IPS-NIHi7 (cell line): ENCODE measurements at regions not wholly inside any gene's neighbourhood (a gene's known extent, or its start where the extent isn't known, plus 50 kb on each side); places are given as distances from the start of the nearest gene placed in this dataset.
"Not testable (repeated sequence)": the region's sequence is repeated elsewhere in the genome, so short reads cannot be mapped to it uniquely, and the experiment has no call there.

Experiments
- DNase-seq: peaks from one replicate; pipeline ENCODE4 v3.0.0; 2012; ENCODE audit warnings: mixed read lengths; ENCODE audit errors: extremely low spot score

DNA sequence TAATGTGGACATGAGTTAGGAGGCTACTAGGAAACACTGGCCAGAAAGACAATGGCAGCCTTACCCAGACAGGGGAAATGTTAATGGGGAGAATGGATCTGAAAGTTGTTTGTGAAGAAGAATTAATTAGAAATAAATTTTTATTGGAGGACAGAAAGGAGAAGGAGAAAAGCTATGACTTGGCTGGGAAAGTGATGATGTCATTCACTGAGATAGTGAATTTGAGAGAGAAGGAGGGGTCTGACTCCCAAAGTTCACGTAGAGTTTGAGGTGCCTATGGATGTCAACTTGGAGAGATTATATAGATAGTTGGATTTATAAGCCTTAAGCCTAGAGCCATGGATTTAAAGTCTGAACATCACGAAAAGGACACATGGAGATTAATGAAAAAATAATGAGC, 144.6 kb upstream of the ZNF521 start:
- no peak for DNase-seq

DNA sequence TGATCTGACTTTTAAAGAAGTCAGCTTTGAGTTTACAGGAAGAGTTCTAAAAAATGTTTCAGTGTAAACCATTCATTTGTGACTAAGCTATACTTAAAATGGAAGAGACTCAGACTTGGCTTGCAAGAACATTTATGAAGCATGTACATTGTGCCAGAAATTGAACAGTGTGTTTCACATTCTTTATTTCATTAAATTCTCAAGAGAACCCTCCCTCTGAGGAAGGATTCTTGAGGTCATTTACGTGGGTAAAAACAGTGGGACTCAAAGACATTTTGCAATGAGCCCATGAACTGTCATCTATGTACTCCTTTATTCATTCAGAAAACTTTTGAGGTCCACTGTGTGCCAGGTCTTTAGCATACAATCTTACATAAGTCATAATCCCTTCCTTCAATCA, 143.6 kb upstream of the ZNF521 start:
- no peak for DNase-seq

DNA sequence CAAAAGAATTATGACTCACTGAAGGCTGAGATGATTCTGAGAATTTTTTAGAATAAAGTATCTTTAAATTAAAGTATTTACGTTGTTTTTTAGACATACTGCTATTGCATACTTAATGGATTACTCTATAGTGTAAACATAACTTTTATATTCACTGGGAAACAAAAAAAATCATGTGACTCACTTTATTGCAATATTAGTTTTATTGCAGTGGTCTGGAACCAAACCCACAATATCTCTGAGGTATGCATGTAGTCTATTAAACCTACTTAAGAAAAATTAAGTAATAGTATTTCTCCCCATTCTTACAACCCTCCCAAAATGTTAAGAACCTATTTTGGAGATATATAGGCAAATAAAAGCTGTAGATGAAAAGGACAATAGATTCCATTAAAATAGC, 142.9 kb upstream of the ZNF521 start:
- DNase-seq: no peak

- DNase-seq: no peak
These were observed 141.4 kb upstream of the ZNF521 start for GRCh38 chr18:25493401-25493800.

DNA sequence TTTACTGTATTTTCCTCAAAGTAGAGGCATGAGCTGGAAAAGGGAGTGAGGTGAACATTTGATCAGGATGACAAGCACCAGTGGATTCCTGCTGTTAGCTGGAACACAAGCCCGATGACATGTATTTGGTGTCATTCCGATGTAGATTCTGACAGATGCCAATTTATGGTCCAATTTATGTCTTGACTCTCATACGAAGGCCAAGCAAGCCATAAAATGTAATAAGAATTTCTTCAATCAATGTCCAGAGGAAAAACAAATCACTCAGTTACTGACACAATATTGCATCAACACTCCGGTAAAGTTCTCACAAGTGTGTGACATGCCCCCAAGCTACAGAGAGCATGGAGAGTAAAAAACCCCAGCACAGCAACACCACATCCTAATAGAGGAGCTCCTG, 138.3 kb upstream of the ZNF521 start:
- DNase-seq: no peak

- no peak for DNase-seq
These were observed 121.0 kb upstream of the ZNF521 start for GRCh38 chr18:25473008-25473407.

- DNase-seq: not testable (repeated sequence)
These were observed 119.0 kb upstream of the ZNF521 start for GRCh38 chr18:25470756-25471524.

DNA sequence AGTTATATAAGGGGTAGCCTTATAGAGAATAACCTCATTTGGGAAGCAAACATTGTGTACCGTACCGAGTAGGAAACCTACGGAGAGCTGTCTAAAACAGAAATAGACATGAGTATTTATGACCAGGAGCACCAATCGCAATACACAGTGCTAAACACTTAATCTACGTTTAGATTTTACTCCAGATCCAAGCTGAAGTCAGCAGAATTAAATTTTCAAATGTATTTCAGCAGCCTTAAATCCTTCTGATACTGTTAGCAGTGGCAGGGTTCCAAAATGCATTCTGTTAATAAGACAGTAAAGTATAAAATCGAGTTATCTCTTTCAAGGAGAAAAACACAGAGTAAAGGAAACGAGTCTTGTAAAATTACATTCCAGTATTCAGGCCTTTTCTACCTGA, 118.1 kb upstream of the ZNF521 start:
- no peak for DNase-seq

- DNase-seq: no peak
These were observed 117.5 kb upstream of the ZNF521 start for GRCh38 chr18:25469489-25469888.

DNA sequence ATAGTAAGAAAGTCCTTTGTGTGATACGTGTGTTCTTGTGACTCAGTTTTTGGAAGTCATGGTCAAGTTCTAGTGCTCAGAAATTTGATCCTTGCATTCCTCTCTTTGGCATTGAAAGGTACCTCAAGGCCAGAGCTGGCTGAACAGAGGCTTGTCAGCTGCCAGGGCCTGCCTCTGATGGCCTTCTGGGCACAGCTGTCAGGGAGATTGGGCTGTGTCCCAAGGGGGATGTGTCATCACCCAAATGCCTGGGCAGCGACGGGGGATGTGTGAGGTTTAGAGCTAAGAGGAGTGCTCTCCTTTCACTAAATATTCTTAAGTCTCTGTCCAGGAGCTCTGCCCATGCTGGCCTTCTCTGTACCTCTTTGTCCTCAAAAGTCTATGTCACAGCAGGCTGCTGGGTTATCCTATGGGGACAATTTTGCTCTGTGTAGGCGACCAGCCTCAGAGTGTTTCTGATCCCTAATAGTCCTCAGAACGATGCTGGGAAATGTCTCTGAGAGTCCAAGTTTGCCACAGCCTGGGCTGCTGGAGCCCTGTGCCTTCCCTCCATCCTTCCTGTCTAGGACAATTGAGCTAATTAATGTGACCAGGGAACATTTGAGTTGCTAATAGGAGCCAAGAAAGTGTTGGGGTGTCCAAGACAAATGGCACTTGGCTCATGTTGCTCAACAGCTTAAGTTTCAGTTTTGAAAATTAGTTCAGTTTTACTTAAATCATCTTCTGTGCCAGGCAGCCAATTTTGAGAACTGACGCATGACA, 115.4 kb upstream of the ZNF521 start:
- DNase-seq: no peak

DNA sequence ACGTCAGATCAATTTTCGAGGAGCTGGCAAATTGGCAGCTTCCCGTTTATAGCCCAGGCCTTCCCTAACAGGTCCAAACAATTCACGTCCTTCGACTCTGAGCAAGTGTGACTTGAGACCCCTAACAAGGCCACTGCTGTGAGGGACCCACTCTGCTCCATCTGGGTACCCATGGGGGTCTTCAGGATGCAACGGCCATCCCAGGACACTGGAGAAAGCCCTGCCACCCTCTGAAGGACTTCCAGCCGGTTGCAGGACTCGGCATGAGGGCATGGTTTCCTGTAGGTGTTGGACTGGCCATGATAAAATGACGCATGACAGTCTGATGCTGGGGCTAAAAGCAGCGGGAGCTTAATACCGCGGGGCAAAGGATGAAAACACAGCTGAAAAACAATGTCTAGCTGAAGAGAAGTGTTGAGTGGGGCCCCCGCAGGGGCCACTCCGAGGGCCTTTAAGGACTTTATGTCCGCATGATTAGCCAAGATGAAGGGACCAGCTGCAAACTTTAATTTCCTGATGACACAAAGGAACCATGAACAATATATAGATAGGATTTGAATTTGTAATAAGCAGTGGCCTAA, 113.3 kb upstream of the ZNF521 start:
- no peak for DNase-seq

- DNase-seq: no peak
These were observed 112.3 kb upstream of the ZNF521 start for GRCh38 chr18:25464227-25464626.

DNA sequence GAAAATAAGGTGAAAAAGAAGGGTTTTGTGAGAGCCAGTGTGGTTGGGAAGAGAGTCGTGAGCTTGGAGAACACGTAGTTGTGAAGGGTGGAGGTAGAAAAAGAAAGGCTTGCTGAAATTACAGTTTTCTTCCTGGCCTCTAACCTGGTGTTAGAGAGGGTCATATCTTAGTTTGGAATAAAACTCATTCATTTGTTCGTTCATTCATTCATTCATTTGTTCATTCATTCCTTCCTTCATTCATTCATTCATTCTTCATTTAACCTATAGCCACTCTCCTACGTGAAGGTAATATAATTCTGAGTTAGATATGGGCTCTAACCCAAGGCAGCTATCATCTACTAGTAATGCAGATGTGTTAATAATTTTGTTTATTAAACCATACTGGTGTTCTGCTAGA, 111.8 kb upstream of the ZNF521 start:
- no peak for DNase-seq

DNA sequence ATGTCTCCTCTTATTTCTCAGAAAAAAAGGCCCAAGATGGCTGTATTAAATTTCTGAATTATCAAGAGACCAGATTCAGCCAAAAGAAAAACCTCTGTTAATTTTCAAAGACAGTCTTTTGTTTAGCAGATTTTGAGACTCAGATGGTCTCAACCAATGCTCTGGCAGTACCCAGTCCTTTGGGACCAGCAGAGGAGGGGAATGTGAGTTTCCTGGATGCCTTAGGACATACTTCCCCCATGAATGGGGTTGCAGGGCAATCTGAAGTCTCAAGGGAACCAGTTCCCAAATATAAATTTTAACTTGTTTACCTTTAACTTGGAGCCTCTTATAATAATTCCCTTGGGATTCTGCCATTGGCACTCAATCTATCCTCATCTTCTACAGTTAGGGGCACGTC, 107.8 kb upstream of the ZNF521 start:
- no peak for DNase-seq

DNA sequence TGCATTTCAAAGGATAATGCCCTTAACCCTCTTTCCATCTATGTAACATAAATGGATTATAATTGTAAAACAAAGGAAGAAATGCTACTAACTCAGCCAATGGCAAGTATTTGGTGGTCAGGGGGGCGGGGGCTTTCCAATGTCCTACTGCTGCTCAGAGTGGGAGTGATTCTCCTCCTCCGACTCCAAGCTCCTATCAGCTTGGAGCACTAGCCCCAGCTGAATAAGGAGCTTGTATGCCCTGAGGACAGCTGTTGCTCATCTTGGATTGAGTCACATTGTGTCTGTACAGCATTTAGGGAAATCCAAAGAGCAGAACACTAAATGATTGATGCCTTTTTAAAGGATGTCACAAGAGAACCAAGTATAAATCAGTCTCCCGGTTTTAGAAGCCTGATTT, 105.6 kb upstream of the ZNF521 start:
- DNase-seq: no peak

- DNase-seq: no peak
These were observed 105.2 kb upstream of the ZNF521 start for GRCh38 chr18:25457126-25457525.

DNA sequence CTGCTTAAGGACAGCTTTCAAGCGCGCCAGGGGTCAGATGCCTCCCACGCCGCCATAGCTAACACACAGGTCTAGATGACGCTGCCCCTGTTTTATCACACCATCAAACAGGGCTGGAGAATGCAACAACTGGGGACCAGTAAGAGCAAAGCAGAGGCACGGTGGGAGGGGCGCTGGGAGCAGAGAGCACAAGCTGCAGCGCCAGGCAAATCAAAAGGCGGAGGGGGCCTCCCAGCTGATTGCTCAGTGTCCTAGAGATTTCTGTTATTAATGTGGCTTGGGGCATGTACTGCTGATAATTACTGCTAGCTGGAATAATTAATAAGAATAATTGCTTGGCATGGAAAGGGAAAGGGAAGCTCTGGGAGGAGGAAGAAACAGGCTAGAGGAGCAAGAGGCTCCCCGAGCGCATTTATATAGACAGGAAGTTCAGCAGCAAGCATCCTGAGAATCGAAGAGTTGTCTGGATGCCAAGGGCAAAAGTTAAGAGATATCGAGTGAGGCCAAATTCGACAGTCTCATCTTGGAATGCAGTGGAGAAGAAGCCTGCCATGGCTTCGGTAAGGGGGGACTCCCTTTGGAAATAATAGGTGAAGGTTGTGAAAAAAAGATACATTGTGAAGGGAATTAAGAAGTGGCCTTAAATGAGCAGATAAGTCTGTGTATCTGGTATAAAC, 104.5 kb upstream of the ZNF521 start:
- DNase-seq: no peak

DNA sequence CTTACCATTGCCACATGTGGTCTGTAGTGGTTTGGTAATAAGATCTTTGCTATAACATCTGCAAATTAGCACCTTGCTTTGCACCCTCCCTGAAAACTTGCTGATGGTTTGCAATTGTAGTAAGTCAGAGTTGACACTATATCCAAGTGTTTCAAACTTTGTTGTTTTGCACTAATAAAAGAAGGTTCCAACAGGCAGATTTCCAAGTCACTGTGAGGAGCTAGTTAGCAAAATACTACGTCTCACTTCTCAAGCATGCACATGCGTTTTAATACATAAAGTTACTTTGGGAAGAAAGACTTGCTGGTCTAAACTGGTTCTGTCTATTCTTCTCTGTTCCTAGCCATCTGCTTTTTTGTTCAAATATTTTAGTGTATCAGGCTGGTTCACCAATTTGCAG, 103.7 kb upstream of the ZNF521 start:
- DNase-seq: no peak

- DNase-seq: no peak
These were observed 103.2 kb upstream of the ZNF521 start for GRCh38 chr18:25455159-25455558.

DNA sequence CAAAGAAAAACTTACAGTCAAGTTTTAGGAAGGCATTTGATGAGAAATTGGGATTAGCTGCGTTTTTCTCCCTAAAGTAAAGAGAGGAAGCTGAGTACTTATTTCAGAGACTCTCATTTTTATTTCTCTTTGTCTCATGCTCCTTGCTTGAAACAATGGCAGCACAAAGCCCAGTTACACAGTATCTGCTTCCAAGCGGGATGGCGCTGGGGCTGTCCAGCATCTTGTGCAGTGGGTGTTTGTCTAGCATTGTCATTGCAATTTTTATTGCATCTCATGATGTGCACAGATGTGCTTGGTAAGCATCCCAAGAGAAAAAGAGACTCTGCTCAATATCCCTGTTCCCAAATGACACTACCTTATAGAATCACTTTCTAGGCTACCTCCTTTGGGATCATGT, 102.8 kb upstream of the ZNF521 start:
- DNase-seq: no peak

GRCh38 chr18:25454270-25454659, 102.3 kb upstream of the ZNF521 start:
- DNase-seq: no peak

GRCh38 chr18:25453556-25454269, 101.7 kb upstream of the ZNF521 start:
- no peak for DNase-seq
